ENCODE measurements at regions not wholly inside any gene's neighbourhood (a gene's known extent, or its start where the extent isn't known, plus 50 kb on each side); places are given as distances from the start of the nearest gene placed in this dataset.

GRCh38 chr2:155301221-155301620 lies 602.7 kb downstream of the KCNJ3 start:
- intact Hi-C loops (cut with DNase I), result no loop called here
- Histone ChIP-seq H3K4me1 (no peaks in the 10 kb centered on the region), H3K9me3 (no peaks in the 10 kb centered on the region)

GRCh38 chr2:155298001-155298400 lies 599.5 kb downstream of the KCNJ3 start:
- H3K27ac ChIP-seq, result no peak overlapping the region
- no peaks in the 10 kb centered on the region for H3K27me3 ChIP-seq
- no peaks in the 10 kb centered on the region for H3K9me3 ChIP-seq
- no peaks in the 10 kb centered on the region for H3K36me3 ChIP-seq
- intact Hi-C loops (cut with DNase I), result no loop called here
- TF ChIP-seq POLR2A (IDR thresholded peaks at IDR 0.05) (no peak), CTCF (IDR thresholded peaks at IDR 0.05) (no peak), POLR2AphosphoS5 (IDR thresholded peaks at IDR 0.05; ENCODE audit: insufficient read depth in 1 of 2, low read depth in 1 of 2) (no peak)
- DNase-seq (ENCODE audit: extremely low spot score in 2 of 2), result no peak
- H3K4me3 ChIP-seq, result no peak overlapping the region
- H3K4me1 ChIP-seq, result no peaks in the 10 kb centered on the region

More at GRCh38 chr2:155301221-155301620, 602.7 kb downstream of the KCNJ3 start:
- no peaks in the 10 kb centered on the region for H3K27me3 ChIP-seq
- no peaks in the 10 kb centered on the region for H3K36me3 ChIP-seq
- no peak overlapping the region for H3K27ac ChIP-seq
- no peak for TF ChIP-seq CTCF (IDR thresholded peaks at IDR 0.05)
- TF ChIP-seq POLR2A (IDR thresholded peaks at IDR 0.05), result no peak
- TF ChIP-seq POLR2AphosphoS5 (IDR thresholded peaks at IDR 0.05; ENCODE audit: insufficient read depth in 1 of 2, low read depth in 1 of 2), result no peak
- H3K4me3 ChIP-seq, result no peak overlapping the region
- no peak for DNase-seq (ENCODE audit: extremely low spot score in 2 of 2)

GRCh38 chr2:155294358-155294757 lies 595.9 kb downstream of the KCNJ3 start:
- no peaks in the 10 kb centered on the region for H3K36me3 ChIP-seq
- H3K4me3 ChIP-seq, result no peak overlapping the region
- H3K9me3 ChIP-seq, result no peaks in the 10 kb centered on the region
- H3K4me1 ChIP-seq, result no peaks in the 10 kb centered on the region
- DNase-seq (ENCODE audit: extremely low spot score in 2 of 2), result no peak
- no peaks in the 10 kb centered on the region for H3K27me3 ChIP-seq
- intact Hi-C loops (cut with DNase I), result no loop called here
- TF ChIP-seq POLR2A (IDR thresholded peaks at IDR 0.05) (no peak), POLR2AphosphoS5 (IDR thresholded peaks at IDR 0.05; ENCODE audit: insufficient read depth in 1 of 2, low read depth in 1 of 2) (no peak), CTCF (IDR thresholded peaks at IDR 0.05) (no peak)
- H3K27ac ChIP-seq, result no peak overlapping the region

GRCh38 chr2:155281907-155282306 lies 583.4 kb downstream of the KCNJ3 start:
- no peaks in the 10 kb centered on the region for H3K4me1 ChIP-seq
- no peaks in the 10 kb centered on the region for H3K36me3 ChIP-seq
- intact Hi-C loops (cut with DNase I), result no loop called here
- no peaks in the 10 kb centered on the region for H3K27me3 ChIP-seq
- no peaks in the 10 kb centered on the region for H3K9me3 ChIP-seq
- TF ChIP-seq POLR2A (IDR thresholded peaks at IDR 0.05) (no peak), POLR2AphosphoS5 (IDR thresholded peaks at IDR 0.05; ENCODE audit: insufficient read depth in 1 of 2, low read depth in 1 of 2) (no peak), CTCF (IDR thresholded peaks at IDR 0.05) (no peak)
- H3K4me3 ChIP-seq, result no peak overlapping the region
- no peak for DNase-seq (ENCODE audit: extremely low spot score in 2 of 2)
- H3K27ac ChIP-seq, result no peak overlapping the region

GRCh38 chr2:155273323-155273722 lies 574.8 kb downstream of the KCNJ3 start:
- TF ChIP-seq POLR2AphosphoS5 (IDR thresholded peaks at IDR 0.05; ENCODE audit: insufficient read depth in 1 of 2, low read depth in 1 of 2) (no peak), POLR2A (IDR thresholded peaks at IDR 0.05) (no peak), CTCF (IDR thresholded peaks at IDR 0.05) (no peak)
- no peaks in the 10 kb centered on the region for H3K4me1 ChIP-seq

More at GRCh38 chr2:155273323-155273722, 574.8 kb downstream of the KCNJ3 start:
- H3K27ac ChIP-seq, result no peak overlapping the region
- DNase-seq (ENCODE audit: extremely low spot score in 2 of 2), result no peak
- no peaks in the 10 kb centered on the region for H3K9me3 ChIP-seq
- no peak overlapping the region for H3K4me3 ChIP-seq
- no peaks in the 10 kb centered on the region for H3K27me3 ChIP-seq
- H3K36me3 ChIP-seq, result no peaks in the 10 kb centered on the region
- intact Hi-C loops (cut with DNase I), result no loop called here
